HEK293T (cell line): ENCODE measurements at regions not wholly inside any gene's neighbourhood (a gene's known extent, or its start where the extent isn't known, plus 50 kb on each side); places are given as distances from the start of the nearest gene placed in this dataset.

Experiments
- ARNT ChIP-seq: fragments of 450-650 bp; IDR thresholded peaks from 2 replicates; pipeline ENCODE4 v1.6.1; 2017; ENCODE audit warnings: mild to moderate bottlenecking
- BHLHE40 ChIP-seq: fragments of 450-650 bp; IDR thresholded peaks from 2 replicates; pipeline ENCODE4 v1.6.1; 2016; ENCODE audit warnings: mild to moderate bottlenecking, moderate library complexity, borderline replicate concordance
- ELF4 ChIP-seq: fragments of 450-650 bp; IDR thresholded peaks from 2 replicates; pipeline ENCODE4 v1.6.1; 2017; ENCODE audit warnings: antibody characterized with exemption
- FOXA1 ChIP-seq: fragments of 450-650 bp; IDR thresholded peaks from 2 replicates; pipeline ENCODE4 v1.6.1; 2016; ENCODE audit warnings: mild to moderate bottlenecking
- FOXM1 ChIP-seq: fragments of 450-650 bp; IDR thresholded peaks from 2 replicates; pipeline ENCODE4 v1.6.1; 2017; ENCODE audit warnings: mild to moderate bottlenecking, borderline replicate concordance
- SP1 ChIP-seq: fragments of 450-650 bp; IDR thresholded peaks from 2 replicates; pipeline ENCODE4 v1.6.1; 2017
- TARDBP ChIP-seq: fragments of 450-650 bp; IDR thresholded peaks from 2 replicates; pipeline ENCODE4 v1.6.1; 2016
- ZNF384 ChIP-seq: fragments of 450-650 bp; IDR thresholded peaks from 2 replicates; pipeline ENCODE4 v1.6.1; 2016

DNA sequence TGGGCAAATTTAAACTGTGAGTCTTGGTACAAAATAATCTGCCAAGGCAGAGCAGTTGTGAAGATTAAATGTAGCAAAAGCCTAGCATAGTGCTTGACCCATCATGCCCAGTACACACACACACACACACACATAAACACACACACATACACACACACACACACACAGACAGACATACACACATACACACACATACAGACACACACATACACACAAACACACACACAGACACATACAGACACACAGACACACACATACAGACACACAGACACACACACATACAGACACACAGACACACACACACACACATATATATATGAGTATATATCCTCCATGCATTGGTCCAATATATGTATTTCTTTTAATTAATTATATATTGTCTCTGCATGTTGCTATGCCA is 328.8 kb upstream of the DNAJC19 start:
- TF ChIP-seq FOXA1 (no peak), TARDBP (no peak), ARNT (no peak), ZNF384 (no peak), BHLHE40 (no peak), FOXM1 (no peak), SP1 (no peak), ELF4 (no peak)
